MCF 10A (cell line): ENCODE measurements at regions not wholly inside any gene's neighbourhood (a gene's known extent, or its start where the extent isn't known, plus 50 kb on each side); places are given as distances from the start of the nearest gene placed in this dataset.

Source experiments
- BruUV-seq: library from RNA; stranded (reverse); fragments of 400-500 nt; replicated peaks from 2 replicates; lab custom pipeline; 2021; lab: Mats Ljungman, UMichigan
- CTCF ChIA-PET: fragments of 300-600 bp; sonication (Branson Sonifier 250); formaldehyde crosslinking; extraction: SDS; loops from one replicate; lab custom pipeline; 2021; ENCODE audit warnings: antibody characterized with exemption, inconsistent platforms; lab: Yijun Ruan, JAX
- POLR2A ChIA-PET: fragments of 300-600, 350-650 bp; sonication (Branson Sonifier 250); formaldehyde crosslinking; extraction: SDS; loops from one replicate; lab custom pipeline; 2020; ENCODE audit warnings: antibody characterized with exemption, inconsistent platforms; lab: Yijun Ruan, JAX
- DNase-seq: peaks from one replicate; pipeline ENCODE4 v3.0.0-alpha.2; 2018; ENCODE audit not compliant: unreplicated experiment
- H3K27ac Mint-ChIP-seq: one replicate; pipeline ENCODE4 v1.8.0; 2022; ENCODE audit warnings: mild to moderate bottlenecking, low read depth, mixed read lengths; ENCODE audit not compliant: unreplicated experiment
- H3K27me3 Mint-ChIP-seq: one replicate; pipeline ENCODE4 v1.8.0; 2022; ENCODE audit warnings: mixed read lengths; ENCODE audit not compliant: insufficient read depth, unreplicated experiment
- H3K36me3 Mint-ChIP-seq: one replicate; pipeline ENCODE4 v1.8.0; 2022; ENCODE audit warnings: mild to moderate bottlenecking, moderate library complexity, mixed read lengths; ENCODE audit not compliant: insufficient read depth, unreplicated experiment
- H3K4me1 Mint-ChIP-seq: one replicate; pipeline ENCODE4 v1.8.0; 2022; ENCODE audit warnings: mixed read lengths; ENCODE audit not compliant: insufficient read depth, unreplicated experiment
- H3K4me3 Mint-ChIP-seq: one replicate; pipeline ENCODE4 v1.8.0; 2022; ENCODE audit warnings: mild to moderate bottlenecking, moderate library complexity, mixed read lengths; ENCODE audit not compliant: unreplicated experiment
- H3K9me3 Mint-ChIP-seq: one replicate; pipeline ENCODE4 v1.8.0; 2022; ENCODE audit warnings: mixed read lengths; ENCODE audit not compliant: unreplicated experiment
- intact Hi-C: fragments of 100-400 bp; cut with micrococcal nuclease; formaldehyde crosslinking; loops from 2 replicates; pipeline ENCODE4 v1.14.1; 2022
- TF ChIP-seq, protein P1 (sequence below): fragments of 200-600 bp; IDR thresholded peaks from one replicate; pipeline ENCODE4 v1.8.0; 2022; ENCODE audit warnings: antibody characterized with exemption, mild to moderate bottlenecking; ENCODE audit not compliant: unreplicated experiment

DNA sequence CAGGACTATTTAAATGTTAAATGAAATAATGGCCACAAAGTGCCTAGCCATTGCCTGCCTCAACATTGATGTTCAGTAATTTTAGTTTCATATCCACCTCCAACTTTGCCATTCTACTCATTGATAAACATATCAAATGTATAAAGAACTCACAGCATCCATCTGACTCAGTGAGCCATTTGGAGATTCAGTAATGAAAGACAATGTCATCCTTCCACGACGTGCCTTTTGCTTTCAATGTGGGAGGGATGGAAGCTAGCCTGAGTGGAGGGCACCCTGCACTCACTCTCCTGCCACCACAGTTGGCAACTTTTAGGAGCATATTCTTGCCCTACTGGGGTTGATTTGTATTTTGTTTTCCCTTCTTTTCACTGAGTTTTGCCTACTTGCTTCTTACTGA, 151.5 kb downstream of the GLUL start:
- no TSS peak for BruUV-seq
- H3K9me3 Mint-ChIP-seq: no peaks in the 10 kb centered on the region
- no peak overlapping the region for H3K4me3 Mint-ChIP-seq
- TF ChIP-seq, protein P1, sequence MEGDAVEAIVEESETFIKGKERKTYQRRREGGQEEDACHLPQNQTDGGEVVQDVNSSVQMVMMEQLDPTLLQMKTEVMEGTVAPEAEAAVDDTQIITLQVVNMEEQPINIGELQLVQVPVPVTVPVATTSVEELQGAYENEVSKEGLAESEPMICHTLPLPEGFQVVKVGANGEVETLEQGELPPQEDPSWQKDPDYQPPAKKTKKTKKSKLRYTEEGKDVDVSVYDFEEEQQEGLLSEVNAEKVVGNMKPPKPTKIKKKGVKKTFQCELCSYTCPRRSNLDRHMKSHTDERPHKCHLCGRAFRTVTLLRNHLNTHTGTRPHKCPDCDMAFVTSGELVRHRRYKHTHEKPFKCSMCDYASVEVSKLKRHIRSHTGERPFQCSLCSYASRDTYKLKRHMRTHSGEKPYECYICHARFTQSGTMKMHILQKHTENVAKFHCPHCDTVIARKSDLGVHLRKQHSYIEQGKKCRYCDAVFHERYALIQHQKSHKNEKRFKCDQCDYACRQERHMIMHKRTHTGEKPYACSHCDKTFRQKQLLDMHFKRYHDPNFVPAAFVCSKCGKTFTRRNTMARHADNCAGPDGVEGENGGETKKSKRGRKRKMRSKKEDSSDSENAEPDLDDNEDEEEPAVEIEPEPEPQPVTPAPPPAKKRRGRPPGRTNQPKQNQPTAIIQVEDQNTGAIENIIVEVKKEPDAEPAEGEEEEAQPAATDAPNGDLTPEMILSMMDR: no peak
- intact Hi-C loops: no loop called here
- no peak overlapping the region for H3K27ac Mint-ChIP-seq
- CTCF ChIA-PET: interaction anchor here (1.0 kb wide), 1 partner anchor 23 kb away, joined by 3 read pairs; no protein-coding TSS in a partner anchor
- DNase-seq: no peak
- H3K27me3 Mint-ChIP-seq: no peaks in the 10 kb centered on the region
- H3K36me3 Mint-ChIP-seq: no peaks in the 10 kb centered on the region
- H3K4me1 Mint-ChIP-seq: peaks cover 17% of the 10 kb centered on the region
- POLR2A ChIA-PET: no interaction called here

DNA sequence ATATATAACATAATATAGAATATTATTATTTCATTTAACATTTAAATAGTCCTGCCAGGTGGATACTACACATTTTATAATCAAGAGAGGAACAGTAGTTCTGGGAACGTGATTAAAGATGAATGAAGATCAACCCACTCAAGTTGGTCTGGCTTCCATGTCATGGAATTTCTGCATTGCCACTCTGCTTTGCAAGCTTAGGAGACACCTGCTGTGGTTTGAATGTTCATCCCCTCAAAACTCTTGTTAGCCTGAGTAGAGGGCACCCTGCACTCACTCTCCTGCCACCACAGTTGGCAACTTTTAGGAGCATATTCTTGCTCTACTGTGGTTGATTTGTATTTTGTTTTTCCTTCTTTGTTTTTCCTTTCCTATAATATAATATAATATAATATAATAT, 153.2 kb downstream of the GLUL start:
- intact Hi-C loops: no loop called here
- CTCF ChIA-PET: interaction anchor here (0.7 to 1.1 kb wide), 2 partner anchors 11 to 24 kb away, joined by 3 to 4 read pairs; no protein-coding TSS in a partner anchor
- BruUV-seq: no TSS peak
- Mint-ChIP-seq H3K9me3 (no peaks in the 10 kb centered on the region), H3K27ac (no peak overlapping the region), H3K4me1 (peaks cover 17% of the 10 kb centered on the region), H3K4me3 (no peak overlapping the region), H3K36me3 (no peaks in the 10 kb centered on the region), H3K27me3 (no peaks in the 10 kb centered on the region)
- DNase-seq: no peak
- TF ChIP-seq, protein P1: no peak
- POLR2A ChIA-PET: interaction anchor here (1.3 kb wide), 1 partner anchor 14 kb away, joined by 5 read pairs; no protein-coding TSS in a partner anchor

GRCh38 chr1:182237329-182237728, 154.3 kb downstream of the GLUL start:
- H3K4me1 Mint-ChIP-seq: peaks cover 17% of the 10 kb centered on the region
- POLR2A ChIA-PET: interaction anchor here (1.2 to 1.3 kb wide), 3 partner anchors 13 to 22 kb away, joined by 3 to 5 read pairs (median 4); no protein-coding TSS in a partner anchor
- DNase-seq: no peak
- no peak overlapping the region for H3K27ac Mint-ChIP-seq
- no peaks in the 10 kb centered on the region for H3K9me3 Mint-ChIP-seq
- no peak overlapping the region for H3K4me3 Mint-ChIP-seq
- no peaks in the 10 kb centered on the region for H3K36me3 Mint-ChIP-seq
- intact Hi-C loops: no loop called here
- no peaks in the 10 kb centered on the region for H3K27me3 Mint-ChIP-seq
- TF ChIP-seq, protein P1: no peak
- no TSS peak for BruUV-seq
- CTCF ChIA-PET: interaction anchor here (1.1 kb wide), 1 partner anchor 10 kb away, joined by 4 read pairs; no protein-coding TSS in a partner anchor

GRCh38 chr1:182236651-182237077, 154.9 kb downstream of the GLUL start:
- no peaks in the 10 kb centered on the region for H3K36me3 Mint-ChIP-seq
- no peak for DNase-seq
- H3K4me1 Mint-ChIP-seq: peaks cover 17% of the 10 kb centered on the region
- ChIA-PET POLR2A (no interaction called here), CTCF (no interaction called here)
- no peaks in the 10 kb centered on the region for H3K9me3 Mint-ChIP-seq
- H3K27me3 Mint-ChIP-seq: no peaks in the 10 kb centered on the region
- H3K4me3 Mint-ChIP-seq: no peak overlapping the region
- BruUV-seq: no TSS peak
- H3K27ac Mint-ChIP-seq: no peak overlapping the region
- TF ChIP-seq, protein P1: no peak
- intact Hi-C loops: no loop called here
